Epithelial cell of esophagus (primary cell): ENCODE measurements at regions not wholly inside any gene's neighbourhood (a gene's known extent, or its start where the extent isn't known, plus 50 kb on each side); places are given as distances from the start of the nearest gene placed in this dataset.

Experiments used
- DNase-seq: peaks from one replicate; pipeline ENCODE4 v3.0.0; 2010; ENCODE audit warnings: low read depth
- H3K4me3 ChIP-seq: 2 replicates; pipeline ENCODE4 v1.5.1; 2011; ENCODE audit warnings: mild to moderate bottlenecking, low read length, control low read depth
- TF ChIP-seq, protein P1 (sequence below): IDR thresholded peaks from 2 replicates; pipeline ENCODE4 v1.5.1; 2011; ENCODE audit warnings: low read depth, mild to moderate bottlenecking, low read length, control low read depth, inconsistent platforms; ENCODE audit not compliant: insufficient read depth; ENCODE audit errors: missing control alignments

DNA sequence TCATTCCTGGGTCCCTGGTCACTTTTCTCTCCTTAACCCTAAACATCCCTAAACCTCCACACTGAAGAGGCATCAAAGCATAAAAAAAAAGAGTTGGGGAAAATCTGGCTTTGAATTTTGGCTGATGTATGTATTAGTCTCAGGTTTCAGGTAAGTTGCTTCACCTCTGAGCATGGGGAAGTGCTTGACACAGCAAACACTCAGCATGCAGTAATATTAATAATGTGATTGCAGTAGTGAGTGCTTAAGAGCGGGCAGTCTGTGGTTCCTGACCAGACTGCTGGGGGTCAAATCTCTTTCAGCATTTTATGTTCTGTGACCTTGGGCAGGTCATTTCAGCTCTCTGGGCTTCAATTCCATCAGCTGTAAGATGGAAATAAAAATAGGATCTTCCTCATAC lies 467.9 kb downstream of the SOX2 start:
- DNase-seq: peak; percentile 70
- TF ChIP-seq, protein P1, sequence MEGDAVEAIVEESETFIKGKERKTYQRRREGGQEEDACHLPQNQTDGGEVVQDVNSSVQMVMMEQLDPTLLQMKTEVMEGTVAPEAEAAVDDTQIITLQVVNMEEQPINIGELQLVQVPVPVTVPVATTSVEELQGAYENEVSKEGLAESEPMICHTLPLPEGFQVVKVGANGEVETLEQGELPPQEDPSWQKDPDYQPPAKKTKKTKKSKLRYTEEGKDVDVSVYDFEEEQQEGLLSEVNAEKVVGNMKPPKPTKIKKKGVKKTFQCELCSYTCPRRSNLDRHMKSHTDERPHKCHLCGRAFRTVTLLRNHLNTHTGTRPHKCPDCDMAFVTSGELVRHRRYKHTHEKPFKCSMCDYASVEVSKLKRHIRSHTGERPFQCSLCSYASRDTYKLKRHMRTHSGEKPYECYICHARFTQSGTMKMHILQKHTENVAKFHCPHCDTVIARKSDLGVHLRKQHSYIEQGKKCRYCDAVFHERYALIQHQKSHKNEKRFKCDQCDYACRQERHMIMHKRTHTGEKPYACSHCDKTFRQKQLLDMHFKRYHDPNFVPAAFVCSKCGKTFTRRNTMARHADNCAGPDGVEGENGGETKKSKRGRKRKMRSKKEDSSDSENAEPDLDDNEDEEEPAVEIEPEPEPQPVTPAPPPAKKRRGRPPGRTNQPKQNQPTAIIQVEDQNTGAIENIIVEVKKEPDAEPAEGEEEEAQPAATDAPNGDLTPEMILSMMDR: no peak
- H3K4me3 ChIP-seq: no peak overlapping the region

DNA sequence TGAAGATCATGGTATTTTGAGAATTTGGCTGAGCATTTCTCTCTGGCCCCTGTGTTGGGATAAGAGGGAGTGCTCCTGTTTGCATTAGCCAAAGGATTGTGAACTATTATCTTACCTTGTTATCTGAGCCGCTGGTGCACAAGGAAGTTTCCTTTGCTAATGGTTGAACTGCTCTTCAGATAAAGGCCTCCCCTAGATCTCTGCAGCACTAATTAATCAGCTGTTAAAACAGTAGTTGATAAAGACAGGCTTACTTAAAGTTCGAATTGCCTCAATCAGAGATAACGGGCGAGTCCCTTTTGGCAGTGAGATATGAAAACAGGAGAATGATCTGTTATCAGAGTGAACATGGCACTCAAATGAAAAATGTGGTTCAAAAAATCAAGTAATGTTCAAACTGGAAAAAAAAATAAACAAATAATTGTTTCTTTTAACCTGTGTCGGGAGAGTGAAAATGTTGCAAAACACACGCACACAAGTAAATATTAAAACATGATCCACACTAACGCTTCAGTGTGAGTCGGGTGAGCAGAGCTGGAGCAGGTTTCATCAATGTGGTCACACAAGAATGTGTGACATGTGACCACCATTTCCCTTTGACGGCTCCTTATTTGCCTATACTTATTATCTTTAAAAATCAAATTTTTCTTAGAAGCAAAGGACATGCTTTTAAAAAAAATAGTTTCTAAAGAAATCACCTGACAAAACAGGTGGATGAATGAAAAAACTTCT lies 469.1 kb downstream of the SOX2 start:
- H3K4me3 ChIP-seq: no peak overlapping the region
- TF ChIP-seq, protein P1: no peak
- DNase-seq: no peak

DNA sequence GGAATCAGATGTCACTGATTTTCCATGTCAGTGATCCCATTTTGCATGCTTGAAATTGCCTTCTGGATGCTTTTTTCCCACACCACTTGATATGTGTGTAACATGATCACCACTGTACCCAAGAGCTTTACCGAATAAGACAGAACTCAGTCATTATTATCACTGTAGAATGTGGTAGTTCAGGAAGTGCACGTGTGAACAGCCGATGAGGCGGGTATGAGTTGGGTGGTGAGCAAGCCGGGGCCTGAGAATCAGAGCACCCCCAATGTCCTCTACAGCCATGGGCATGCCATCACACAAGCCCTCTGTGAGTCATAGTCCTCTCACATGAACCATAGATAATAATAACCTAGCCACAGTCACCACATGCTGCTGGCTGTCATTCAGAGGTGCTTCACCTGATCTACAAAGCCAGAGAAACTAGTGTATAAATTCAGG lies 470.8 kb downstream of the SOX2 start:
- no peak overlapping the region for H3K4me3 ChIP-seq
- TF ChIP-seq, protein P1: no peak
- DNase-seq: peak; percentile 98

DNA sequence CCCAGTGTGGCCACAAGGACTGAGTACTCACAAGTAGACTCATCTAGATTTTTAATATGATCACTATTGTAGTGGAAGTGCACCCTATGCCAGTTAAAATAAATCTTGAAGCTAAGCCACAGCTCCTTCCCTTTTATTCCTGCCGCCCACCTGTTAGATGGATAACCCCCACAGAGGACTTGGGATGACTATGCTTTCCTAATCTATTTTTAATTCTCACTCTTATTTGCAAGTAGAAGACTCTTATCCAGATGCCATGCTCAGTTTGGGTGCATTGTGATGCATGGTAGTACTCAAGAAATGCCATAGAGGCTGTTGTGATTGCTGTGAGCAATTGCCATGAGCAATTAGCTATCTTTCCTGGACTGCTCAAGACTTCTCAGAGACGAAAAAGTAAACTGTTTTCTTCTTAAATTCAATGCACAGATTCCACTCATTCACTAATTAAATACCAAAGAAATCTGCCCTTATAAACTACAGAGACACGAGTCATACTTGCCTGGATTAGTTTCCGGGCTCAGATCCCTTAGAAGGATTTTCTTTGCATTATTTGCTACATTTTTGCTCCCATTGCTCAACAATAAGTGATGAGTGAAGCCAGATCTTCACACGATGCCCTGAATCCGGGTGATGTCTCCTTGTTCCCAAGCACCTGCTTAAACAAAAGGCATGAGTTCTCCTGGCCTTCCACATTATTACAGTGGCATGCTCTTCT lies 472.1 kb downstream of the SOX2 start:
- DNase-seq: peak; percentile 62
- TF ChIP-seq, protein P1: no peak
- H3K4me3 ChIP-seq: no peak overlapping the region

DNA sequence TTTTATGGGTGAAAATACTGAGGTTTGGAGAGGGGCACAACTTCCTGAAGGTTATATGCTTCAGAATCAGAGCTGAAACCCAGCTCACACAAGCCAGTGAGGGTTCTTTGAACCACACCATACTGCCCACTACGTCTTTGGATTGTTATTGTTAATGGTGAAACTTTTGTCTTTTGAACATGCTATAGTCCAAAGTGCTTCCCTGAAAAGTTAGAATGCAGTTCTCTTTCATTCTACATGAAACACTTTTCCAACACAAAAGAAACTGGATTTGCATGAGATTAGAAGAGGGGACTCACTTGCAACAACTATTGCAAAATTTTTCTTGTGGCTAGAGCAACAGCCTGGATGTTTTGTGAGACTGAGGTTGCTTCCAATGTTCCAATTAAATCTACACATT lies 473.6 kb downstream of the SOX2 start:
- DNase-seq: no peak
- TF ChIP-seq, protein P1: no peak
- no peak overlapping the region for H3K4me3 ChIP-seq

DNA sequence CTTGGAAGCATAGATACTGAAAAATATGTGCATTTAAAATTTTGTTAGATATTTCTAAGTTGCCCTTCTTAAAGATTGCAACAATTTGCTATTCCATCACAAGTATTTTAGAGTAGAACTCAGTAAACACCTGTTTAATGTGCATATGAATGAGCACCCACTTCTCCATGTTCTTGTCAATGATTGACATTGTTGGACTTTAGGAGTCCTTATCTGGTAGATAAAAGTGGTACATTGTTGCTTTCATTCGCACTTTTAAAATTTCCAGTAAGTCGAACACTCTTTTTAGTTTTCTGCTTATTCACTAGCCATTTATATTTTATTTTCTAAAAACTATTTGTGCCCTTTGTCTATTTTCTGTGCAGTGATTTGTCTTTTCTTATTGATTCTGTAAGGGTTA lies 478.3 kb downstream of the SOX2 start:
- no peak for DNase-seq
- H3K4me3 ChIP-seq: no peak overlapping the region
- TF ChIP-seq, protein P1: no peak
